Activated CD4-positive, alpha-beta T cell treated with anti-CD3 and anti-CD28 coated beads, Interleukin-2, amount 10 ng/mL, durations not matched to agents 24 days and 14 days (primary cell): ENCODE measurements at regions not wholly inside any gene's neighbourhood (a gene's known extent, or its start where the extent isn't known, plus 50 kb on each side); places are given as distances from the start of the nearest gene placed in this dataset.
A peak's percentile ranks its signal among the peaks of the same experiment; 100 is the strongest.
"Not testable (repeated sequence)": the region's sequence is repeated elsewhere in the genome, so short reads cannot be mapped to it uniquely, and the experiment has no call there.

Experiments
- DNase-seq: peaks from one replicate; pipeline ENCODE4 v3.0.0; 2022
- H3K27ac Mint-ChIP-seq: one replicate; pipeline ENCODE4 v1.8.0; 2022; ENCODE audit warnings: mild to moderate bottlenecking, mixed read lengths
- H3K27me3 Mint-ChIP-seq: one replicate; pipeline ENCODE4 v1.8.0; 2022; ENCODE audit warnings: mixed read lengths
- H3K36me3 Mint-ChIP-seq: one replicate; pipeline ENCODE4 v1.8.0; 2022; ENCODE audit warnings: low read depth, mild to moderate bottlenecking, mixed read lengths
- H3K4me1 Mint-ChIP-seq: one replicate; pipeline ENCODE4 v1.8.0; 2021; ENCODE audit warnings: mixed read lengths
- H3K4me3 Mint-ChIP-seq: one replicate; pipeline ENCODE4 v1.8.0; 2022; ENCODE audit warnings: mild to moderate bottlenecking, moderate library complexity, mixed read lengths
- H3K9me3 Mint-ChIP-seq: one replicate; pipeline ENCODE4 v1.8.0; 2021; ENCODE audit warnings: mixed read lengths
- intact Hi-C: fragments of 100-400 bp; cut with micrococcal nuclease; formaldehyde crosslinking; loops from one replicate; pipeline ENCODE4 v1.15.1; 2023

DNA sequence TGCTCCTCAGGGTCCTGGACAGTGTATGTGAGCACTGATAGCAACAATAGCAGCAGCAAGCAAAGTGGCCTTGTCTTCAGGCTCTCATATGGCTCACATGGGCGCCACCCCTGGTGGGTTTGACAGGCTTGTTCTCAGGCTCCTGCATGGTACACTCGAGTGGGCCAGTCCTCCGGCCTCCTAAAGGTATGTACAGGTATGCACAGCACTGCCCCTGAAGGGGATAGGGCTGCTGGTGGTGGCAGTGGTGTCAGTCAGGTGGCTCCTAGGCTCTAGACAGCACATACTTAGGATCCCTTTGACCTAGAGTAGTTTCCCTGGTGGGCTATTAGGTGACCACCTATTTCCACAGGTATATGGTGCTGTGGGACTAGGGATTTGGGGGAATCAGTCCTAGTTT, 79.8 kb downstream of the LGALS9B start:
- H3K36me3 Mint-ChIP-seq, H3K9me3 Mint-ChIP-seq, H3K27ac Mint-ChIP-seq, H3K27me3 Mint-ChIP-seq, DNase-seq, H3K4me1 Mint-ChIP-seq, H3K4me3 Mint-ChIP-seq, intact Hi-C loops: not testable (repeated sequence)

DNA sequence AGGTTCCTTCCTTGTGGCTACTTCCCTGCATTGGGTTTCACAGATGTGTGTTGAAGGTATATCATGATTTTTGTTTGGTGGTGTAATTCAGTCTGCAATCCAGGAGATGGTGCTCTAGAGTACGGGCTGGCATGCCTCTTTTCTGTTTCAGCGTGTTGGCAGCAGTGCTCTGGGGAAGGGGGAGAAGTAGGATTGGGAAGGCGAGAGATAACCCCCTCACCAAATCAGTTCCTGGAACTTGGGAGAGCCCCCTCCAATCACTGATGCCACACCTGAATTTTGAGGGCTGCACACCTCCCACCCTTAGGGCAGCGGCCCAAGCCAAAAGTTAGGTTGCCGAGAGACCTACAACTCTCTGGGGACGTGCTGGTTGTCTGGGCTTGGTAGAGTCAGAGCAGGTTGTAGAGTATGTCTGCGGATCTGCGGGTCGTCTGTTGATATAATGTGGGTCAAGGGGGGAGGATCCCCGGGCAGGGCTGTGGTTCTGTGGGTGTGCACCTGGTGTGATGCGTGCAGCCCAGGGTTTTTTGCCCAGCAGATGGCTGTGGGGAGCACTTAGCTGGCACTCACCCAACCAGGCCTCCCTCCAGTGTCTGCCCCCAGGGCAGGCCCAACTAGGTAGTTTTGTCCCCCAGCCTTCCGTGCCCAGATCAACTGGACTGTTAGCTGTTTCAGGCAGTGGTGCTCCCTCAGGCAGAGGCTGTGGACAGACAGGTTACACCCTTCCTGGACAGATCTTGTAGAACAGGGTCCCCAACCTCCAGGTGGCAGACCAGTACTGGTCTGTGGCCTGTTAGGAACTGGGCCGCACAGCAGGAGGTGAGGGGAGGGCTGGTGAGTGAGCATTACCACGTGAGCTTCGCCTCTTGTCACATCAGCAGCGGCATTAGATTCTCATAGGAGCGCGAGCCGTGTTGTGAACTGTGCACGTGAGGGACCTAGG, 85.7 kb downstream of the LGALS9B start:
- H3K36me3 Mint-ChIP-seq, H3K9me3 Mint-ChIP-seq, H3K4me1 Mint-ChIP-seq, intact Hi-C loops, H3K27ac Mint-ChIP-seq: not testable (repeated sequence)
- H3K27me3 Mint-ChIP-seq: peaks cover 13% of the 10 kb centered on the region
- peak; percentile 74 for DNase-seq
- H3K4me3 Mint-ChIP-seq: peak overlapping the region; percentile 10

DNA sequence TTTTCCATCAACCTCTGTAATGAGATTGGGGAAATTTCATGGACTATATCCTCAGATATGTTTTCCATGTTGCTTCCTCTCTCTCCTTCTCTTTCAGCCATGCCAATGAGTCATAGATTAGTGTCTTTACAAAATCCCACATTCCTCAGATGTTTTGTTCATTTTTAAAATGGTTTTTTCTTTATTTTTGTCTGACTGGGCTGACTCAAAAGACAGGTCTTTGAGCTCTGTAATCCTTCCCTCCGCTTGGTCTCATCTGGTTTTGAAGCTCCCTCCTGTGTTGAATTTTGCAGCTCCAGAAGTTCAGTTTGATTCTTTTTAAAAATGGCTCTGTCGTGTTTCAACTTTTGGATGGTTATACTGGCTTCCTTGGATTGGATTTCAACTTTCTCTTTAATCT, 86.7 kb downstream of the LGALS9B start:
- H3K27ac Mint-ChIP-seq, DNase-seq, H3K9me3 Mint-ChIP-seq, H3K36me3 Mint-ChIP-seq, H3K4me3 Mint-ChIP-seq, H3K4me1 Mint-ChIP-seq, intact Hi-C loops: not testable (repeated sequence)
- H3K27me3 Mint-ChIP-seq: peaks cover 16% of the 10 kb centered on the region

DNA sequence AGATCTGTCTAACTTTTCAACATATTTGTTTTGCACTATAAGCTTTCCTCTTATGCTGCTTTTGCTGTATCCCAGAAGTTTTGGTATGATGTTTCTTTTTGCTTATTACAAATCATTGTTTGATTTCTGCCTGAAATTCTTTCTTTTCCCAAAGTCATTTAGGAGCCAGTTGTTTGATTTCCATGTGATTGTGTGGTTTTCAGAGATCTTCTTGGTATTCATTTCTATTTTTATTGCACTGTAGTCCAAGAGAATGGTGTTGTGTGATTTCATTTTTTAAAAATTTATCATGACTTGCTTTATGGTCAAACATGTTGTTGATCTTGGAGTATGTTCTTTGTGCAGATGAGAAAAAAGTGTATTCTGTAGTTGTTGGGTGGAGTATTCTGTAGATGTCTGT, 88.1 kb downstream of the LGALS9B start:
- H3K36me3 Mint-ChIP-seq, DNase-seq, H3K4me3 Mint-ChIP-seq, H3K9me3 Mint-ChIP-seq, H3K27ac Mint-ChIP-seq, H3K4me1 Mint-ChIP-seq, intact Hi-C loops: not testable (repeated sequence)
- H3K27me3 Mint-ChIP-seq: peaks cover 16% of the 10 kb centered on the region

DNA sequence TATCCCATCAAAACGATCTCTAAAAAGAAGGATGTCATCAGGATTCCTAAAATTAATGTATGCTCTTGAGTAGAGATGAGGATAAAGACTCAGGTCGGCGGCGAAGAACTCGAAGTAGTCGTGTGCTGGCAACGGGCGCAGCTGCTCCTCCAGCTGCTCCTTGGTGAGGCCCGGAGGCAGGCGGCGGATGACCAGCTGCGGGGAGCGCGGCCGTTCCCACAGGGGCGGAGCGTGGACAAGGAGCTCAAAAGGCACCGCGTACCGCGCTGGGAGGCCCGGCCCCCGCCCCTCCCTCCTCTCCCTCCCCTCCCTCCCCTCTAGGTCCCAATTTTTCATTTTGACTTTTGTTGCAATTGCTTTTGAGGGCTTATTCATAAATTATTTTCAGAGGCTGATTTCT, 90.7 kb downstream of the LGALS9B start:
- DNase-seq, intact Hi-C loops, H3K36me3 Mint-ChIP-seq, H3K9me3 Mint-ChIP-seq, H3K27ac Mint-ChIP-seq, H3K4me1 Mint-ChIP-seq, H3K4me3 Mint-ChIP-seq: not testable (repeated sequence)
- H3K27me3 Mint-ChIP-seq: peaks cover 18% of the 10 kb centered on the region

DNA sequence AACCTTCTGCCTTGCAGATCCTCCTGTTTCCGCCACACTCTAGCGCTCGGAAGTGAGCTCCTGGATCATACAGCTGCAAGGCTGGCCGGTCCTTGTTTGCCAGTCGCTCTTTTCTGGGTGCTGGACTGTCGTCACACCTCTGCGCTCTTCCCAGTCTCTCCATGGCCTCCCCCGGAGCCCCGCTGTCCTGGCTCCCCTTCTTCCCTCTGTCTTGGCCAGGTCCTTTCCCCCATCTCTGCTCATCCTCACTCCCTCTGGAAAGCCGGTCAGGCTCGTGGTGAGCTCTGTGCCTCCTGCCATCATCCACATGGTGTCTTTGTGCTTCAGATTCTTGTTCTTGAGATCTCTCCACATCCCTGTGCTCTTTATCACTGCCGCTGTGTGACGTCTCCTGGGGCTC, 91.6 kb downstream of the LGALS9B start:
- H3K27ac Mint-ChIP-seq, H3K4me3 Mint-ChIP-seq, H3K4me1 Mint-ChIP-seq, intact Hi-C loops, H3K36me3 Mint-ChIP-seq, H3K9me3 Mint-ChIP-seq, DNase-seq: not testable (repeated sequence)
- H3K27me3 Mint-ChIP-seq: peaks cover 14% of the 10 kb centered on the region
